Stromal cell of bone marrow (primary cell): ENCODE measurements at regions not wholly inside any gene's neighbourhood (a gene's known extent, or its start where the extent isn't known, plus 50 kb on each side); places are given as distances from the start of the nearest gene placed in this dataset.

Experiments
- DNase-seq: peaks from one replicate; pipeline ENCODE4 v3.0.0-alpha.2; 2012; ENCODE audit warnings: low read depth

DNA sequence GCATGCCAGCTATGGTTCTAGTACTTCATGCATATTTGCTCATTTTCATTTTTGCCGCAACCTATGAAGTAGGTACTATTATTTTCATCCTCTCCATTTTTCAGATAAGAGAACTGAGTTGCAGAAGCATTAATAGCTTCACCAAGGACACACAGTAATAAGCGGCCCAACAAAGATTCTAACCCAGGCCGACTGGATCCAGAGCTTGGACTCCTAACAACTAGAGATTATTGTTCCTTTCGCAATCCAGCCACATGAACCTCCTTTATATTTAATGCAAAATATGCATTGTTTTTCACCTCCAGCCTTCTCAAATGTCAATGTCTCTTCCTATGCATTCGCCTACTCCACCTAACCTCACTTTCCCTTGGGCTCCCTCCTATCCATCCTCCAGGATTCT lies 148.3 kb downstream of the CCDC34 start:
- DNase-seq = no peak

DNA sequence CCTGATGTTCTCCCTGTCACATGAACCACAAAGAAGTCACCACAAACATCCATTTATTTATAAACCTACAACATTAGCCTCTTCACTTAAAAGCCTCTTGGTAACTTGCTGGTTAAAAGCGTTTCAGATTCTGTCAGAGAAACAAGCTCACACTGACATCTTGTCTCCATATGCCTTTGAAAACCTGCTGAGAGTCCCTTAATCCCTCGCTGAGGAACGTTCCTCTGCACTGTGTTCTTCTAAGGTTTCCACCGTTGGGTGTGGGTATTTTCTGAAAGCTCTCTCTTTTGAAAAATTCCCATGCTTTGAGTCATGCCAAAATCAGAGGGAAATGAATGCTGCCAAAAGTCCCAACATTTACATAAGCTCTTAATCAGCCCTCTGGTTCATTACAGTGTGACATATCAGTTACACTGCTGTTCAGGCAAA lies 149.8 kb downstream of the CCDC34 start:
- peak; percentile 88 for DNase-seq

DNA sequence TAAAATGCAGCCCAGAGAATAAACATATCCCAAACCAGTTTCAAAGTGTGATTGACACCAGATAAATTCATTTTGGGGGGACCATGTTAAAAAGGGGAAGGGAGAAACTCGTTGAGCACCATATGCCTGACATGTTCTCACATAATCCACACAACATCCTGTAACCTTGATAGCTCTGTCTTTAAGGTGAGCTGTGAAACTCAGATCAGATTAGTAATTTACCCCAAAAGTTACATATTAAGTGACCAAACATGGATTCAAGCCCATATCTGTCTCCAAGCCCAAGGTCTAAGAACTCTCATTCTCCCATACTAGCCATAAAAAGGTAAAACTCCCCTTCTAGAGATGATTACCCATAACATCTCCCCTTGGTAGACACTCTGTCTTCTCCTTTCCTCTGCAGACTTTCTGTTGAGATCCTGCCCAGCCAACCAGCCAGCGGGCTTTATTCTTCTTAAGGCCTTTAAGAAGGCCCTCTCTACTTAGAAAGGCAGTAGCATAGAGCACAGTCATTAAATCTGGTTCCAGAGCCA lies 150.7 kb downstream of the CCDC34 start:
- DNase-seq = no peak

DNA sequence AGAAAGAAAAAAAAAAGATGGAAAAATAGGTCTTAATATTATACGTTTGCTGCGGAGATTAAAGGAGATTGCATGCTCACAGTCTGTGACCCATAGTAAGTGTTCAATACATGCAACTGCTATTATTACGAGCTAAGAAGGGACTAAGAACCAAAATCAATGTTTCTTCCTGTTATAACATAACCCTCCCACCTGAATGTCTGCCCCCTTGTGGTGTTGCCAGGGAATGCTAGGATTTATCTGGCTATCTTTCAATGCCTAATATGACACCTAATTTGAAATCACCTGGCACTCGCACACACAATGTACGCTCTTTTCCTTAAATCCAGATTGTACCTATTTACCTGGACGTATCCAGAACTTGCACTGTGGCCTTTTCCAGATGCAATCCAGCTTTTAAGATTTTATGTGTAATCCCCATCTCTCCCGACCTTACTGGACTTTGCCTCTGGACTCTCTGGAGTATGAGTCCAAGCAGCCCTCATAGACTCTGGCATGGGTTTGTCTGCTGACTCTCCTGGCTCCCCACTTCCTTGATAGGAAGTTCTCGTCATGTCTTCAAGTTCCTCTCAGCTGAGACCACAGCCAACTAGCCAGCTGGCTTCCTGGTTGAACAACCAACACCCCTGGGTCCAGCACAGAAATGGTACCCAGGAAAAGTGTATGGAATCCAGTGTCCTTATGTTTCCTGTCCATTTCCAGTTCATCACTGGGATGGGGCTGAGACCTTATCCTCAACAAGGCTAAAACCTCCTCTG lies 151.5 kb downstream of the CCDC34 start:
- DNase-seq = no peak

DNA sequence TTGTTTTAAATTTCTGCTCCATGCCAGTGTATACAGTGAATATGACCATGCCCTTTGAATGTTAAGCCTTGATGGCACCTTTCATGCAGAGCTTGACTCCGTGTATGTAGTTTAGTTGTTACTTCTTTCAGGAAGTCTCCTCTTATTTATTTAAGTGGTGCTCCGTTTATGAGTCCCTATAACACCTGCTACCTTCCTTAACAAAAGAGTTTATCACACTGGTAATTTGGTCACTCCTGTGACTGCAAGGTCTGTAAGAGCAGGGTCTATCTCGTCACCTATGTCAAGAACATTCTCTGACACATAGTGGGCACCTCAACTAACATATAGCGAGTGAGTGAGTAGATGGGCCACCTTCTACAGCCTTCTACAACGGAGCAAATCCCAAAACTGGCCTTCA lies 152.5 kb downstream of the CCDC34 start:
- no peak for DNase-seq

DNA sequence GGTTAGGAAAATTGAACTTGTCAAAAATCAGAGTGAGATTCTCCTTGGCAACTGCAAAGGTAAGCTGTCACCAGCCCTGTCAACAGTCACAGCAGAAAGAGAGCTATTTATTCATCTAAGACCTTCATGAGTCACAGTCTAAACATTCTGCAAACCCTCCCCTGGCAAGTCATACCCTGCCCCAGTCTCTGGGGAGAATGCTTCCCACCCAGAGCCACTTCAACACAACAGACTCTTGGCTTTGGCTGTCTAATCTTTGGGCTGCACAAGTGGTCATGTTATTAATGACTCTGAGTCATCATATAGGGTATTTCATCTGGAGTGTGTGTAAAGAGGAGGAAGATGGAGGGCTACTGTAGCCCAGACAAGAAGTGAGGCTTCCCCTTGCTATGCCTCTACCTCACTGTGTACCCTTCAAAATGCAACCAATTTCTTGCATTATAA lies 153.4 kb downstream of the CCDC34 start:
- DNase-seq = peak; percentile 90

DNA sequence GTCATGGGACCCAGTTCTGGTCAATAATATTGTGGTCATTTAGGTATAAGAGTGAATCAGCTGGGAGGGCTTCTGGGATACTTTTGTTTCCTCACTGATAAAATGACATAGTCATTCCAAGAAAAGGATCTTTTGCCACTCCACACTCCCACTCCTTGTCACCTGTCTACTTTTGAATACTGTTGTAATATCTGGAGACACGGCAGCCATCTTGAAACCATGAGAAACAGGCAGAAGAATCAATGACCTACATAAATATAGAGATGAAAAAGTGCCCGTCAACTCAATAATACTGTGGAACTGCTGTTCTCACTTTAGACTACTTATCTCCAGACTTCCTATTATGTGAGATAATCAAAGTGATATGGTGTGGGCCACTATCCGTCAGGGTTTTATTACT lies 154.2 kb downstream of the CCDC34 start:
- no peak for DNase-seq

DNA sequence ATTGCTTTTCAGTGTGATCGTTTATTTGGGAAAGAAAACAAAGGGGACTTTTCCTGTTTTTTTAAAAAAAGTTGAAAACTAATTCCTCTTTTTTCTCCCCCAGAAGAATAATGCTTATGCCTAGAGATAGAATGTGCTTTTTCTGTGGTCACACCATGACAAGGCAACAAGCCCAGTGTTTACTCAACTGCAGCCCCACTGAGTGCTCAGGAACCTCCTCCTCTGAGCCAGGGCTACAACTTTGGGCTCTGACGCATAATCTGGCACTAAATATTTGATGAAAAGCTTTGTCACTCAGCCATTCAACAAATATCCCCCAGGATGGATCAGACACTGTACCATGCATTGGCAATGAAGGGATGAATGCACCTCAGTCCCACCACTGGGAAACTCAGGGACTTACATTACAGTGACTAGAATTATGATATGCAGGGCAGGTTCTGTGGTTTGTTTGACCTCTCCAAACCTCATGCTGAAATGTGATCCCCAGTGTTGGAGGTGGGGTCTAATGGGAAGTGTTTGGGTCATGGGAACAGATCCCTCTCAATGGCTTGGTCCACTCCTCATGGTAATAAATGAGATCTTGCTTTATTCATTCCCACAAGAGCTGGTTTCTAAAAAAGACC lies 155.9 kb downstream of the CCDC34 start:
- DNase-seq = peak; percentile 17

DNA sequence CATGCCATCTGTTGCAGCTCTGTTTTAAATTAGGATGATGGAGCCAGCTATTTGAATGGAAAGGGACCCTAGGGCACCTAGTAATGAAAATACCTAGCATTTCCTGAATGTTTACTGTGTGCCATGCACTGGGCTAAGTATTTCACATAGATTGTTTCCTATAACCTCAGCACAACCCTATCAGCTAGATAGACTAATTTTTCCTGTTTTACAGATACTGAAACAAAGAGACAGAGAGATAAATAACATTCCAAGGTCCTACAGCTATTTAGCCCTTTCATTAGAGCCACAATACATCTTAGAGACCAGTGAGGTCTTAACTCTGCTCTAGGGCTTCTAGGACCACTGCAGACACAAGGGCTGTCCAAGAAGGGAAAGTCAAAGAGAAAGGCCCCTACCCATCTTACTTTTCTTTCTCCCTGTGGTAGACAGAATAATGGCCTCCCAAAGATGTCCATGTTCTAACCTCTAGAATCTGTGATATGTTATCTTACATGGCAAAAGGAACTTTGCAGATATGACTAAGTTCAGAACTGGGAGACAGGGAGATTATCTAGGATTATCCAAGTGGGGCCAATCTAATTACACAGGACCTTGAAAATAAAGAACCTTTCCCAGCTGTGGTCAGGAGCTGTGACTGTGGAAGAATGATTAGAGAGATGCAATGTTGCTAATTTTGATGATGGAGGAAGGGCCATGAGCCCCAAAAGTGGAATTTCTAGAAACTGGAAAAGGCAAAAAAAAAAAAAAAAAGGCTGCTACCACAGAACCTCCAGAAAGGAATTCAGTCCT lies 157.0 kb downstream of the CCDC34 start:
- no peak for DNase-seq

DNA sequence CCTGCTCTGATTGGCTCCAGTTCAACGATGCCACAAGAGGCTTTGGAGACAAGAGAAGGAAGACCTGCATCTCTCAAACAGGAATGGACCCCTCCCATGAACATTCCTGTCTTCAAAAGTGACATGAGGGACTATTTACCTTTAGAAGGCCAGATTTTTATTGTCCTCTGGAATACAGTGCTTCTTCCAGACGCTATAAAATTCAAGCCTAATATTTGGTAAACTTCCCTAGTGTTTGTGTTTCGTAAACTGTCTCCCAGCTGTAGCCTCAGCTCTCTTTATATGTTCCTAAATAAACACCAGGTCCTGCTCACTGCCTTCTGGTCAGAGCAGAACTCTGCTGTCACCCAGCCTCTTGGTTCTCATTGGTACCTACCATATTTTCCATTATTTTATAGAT lies 157.8 kb downstream of the CCDC34 start:
- no peak for DNase-seq

DNA sequence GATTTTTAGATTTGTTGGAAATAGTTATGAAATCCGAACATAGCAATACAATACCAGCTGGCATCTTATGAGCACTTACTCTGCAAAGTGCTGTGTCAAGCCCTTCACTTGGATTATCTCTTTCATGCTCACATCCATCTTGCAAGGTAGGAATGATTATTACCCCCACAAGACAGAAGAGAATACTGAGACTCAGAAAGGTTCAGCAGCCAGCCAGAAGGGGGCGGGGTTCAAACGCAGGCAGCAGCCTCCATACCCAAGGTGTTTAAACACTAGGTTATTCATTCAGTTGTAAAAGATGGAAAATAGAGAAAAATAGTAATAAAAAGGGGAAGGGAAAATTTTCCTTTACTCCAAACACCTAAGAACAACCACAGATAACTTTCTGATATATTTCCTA lies 158.5 kb downstream of the CCDC34 start:
- no peak for DNase-seq

DNA sequence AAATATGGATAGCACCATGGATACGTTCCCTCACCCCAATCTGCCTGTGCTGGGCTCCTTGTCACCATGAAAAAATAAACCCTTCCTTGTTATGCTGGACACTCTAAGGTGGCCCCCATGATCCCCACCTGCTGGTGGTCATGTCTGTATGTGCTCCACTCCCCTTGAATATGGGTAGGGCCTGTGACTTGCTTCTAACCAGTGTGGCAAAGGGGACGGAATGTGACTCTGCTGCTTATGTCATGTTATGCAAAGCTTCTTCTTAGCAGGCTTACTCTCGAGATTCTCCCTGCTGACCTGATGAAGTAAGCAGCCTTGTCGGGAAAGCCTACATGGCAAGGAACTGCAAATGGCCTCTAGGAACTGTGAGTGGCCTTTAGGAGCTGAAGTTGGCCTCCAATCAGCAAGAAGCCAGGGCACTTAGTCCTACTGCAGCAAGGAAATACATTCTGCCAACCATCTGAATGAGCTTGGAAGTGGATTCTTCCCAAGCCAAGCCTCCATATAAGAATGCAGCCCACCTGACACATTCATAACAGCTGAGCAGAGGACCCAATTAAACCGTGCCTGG lies 159.9 kb downstream of the CCDC34 start:
- no peak for DNase-seq

DNA sequence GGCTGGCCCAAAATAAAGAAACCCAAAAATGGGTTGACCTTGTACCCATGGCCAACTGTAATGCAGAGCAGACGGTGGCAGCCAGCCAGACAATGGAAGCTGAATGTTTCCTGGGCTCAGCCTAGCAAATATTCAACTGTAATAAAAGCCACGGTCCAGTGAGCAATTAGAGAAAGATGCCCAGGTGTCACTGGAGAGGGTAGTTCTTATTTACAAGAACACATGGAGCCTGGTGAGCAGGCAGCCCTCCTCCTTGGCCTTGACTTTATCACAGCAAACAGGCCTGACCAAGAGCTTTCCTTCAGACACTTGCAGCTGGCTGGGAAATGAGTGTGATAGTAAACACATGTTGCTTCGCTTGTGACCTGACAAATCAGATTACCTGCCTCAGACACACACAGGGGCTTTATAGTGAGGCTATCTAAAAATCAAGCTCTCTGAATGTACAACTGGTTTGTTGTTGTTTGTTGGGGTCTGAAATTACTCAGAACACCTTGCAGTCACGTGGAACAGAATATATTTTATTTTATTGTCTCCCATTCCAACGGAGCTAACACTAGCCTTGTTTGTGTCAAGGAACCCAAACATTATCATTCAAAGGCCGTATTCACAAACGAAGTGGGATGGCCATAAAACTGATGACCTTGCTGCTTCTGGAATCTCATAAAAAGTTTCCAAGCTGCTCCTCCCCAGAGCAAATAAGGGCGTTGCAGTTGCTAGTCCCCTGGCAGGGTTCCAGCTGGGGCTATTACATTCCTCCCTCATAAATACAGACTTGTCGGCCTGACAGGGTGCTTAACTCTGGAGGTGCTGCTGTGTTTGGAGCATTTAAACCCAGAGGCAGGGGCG lies 161.1 kb downstream of the BBOX1 start:
- DNase-seq = peak; percentile 56

DNA sequence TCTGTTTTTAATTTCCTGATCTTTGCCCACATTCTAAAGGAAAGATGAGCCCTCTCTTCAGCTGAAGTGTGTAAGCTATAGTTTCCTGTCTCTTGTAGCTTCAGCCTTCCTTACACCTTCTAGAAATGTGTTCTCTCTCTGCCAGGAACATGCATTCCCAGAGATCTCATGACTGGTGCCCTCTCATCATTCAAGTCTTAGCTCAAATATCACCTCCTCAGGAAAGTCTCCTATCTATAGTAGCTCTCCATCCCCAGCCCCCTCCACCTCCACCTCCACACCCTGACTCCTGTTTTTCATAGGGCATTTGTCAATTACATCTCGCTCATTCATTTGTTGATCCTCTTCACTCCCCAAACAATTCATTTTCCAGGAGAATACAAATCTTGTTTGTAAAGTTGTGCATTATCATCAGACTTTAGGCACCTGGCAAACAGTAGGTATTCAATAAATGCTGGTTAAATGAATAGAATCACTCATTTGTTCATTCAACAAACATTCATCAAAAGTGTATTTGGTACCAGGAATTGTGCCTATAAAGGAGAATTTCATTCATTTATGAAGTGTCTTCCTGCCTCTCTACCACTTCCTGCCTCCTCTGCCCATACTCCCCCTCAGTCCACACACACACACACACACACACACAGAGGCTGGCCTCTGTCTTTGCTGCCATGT lies 160.3 kb downstream of the BBOX1 start:
- no peak for DNase-seq

DNA sequence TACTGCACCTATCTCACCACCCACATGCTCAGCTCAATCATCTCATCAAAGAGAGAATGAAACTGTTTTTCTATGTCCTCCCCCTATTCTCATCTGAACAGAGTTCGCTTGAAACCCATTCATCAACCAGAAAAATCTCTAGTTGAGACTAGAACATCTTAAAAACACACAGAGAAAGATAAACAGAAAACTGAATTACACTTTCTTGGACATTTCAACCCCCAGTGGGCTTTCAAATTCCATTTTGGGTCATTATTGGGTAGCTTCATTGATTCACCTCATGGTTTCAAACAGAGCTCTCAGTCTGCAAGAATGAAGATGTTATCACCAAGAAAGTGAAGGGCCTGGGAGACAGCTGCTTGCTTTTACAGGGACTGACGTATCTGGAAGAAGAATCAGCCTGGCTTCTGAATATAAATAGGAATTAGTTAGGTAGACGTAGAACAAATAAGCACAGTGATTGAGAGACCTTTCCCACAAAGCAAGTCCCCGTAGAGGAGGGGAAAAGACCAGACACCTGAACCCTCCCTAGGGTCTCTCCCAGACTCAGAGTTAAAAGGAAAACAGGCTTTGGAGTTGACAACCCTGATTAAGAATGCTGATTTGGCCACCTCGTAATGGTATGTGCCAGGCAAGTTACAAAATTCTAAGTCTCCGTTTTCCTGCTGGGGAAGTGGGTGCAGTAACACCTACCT lies 155.7 kb downstream of the BBOX1 start:
- DNase-seq = no peak

DNA sequence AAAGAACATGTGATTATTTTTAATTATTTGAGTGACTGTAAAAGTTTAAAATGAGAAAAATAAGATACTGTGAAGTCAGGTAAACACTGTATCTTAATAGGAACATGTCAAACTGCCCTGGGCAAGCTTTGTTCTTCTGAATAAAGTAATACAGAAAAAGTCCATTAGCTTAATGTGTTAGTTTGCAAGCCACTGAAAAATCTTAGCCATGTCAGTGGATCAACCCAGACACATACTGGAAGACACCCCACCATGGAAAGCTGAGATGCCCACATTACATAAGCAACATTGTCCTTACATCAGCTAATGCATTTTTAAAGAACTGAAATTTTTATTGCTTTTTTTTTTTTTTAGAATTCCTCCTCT lies 155.2 kb downstream of the BBOX1 start:
- no peak for DNase-seq

DNA sequence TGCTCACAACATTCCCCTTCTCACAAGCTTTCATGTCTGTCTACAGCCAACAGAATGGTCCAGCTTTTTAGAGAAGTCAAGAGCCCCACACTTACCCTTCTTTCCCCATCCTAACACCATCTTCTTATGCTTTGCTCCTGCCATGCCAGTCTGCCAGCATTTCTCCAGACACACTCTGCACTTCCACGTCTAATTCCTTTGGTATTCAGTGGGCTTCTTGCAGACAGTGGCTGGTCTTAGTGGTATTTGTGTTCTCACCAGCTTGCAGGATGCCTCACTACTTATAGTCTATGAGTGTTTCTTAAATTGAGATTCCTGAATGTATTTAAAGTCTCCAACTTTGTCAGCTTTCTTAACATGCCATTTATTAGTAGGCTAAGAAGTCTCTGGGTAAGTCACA lies 154.4 kb downstream of the BBOX1 start:
- no peak for DNase-seq

DNA sequence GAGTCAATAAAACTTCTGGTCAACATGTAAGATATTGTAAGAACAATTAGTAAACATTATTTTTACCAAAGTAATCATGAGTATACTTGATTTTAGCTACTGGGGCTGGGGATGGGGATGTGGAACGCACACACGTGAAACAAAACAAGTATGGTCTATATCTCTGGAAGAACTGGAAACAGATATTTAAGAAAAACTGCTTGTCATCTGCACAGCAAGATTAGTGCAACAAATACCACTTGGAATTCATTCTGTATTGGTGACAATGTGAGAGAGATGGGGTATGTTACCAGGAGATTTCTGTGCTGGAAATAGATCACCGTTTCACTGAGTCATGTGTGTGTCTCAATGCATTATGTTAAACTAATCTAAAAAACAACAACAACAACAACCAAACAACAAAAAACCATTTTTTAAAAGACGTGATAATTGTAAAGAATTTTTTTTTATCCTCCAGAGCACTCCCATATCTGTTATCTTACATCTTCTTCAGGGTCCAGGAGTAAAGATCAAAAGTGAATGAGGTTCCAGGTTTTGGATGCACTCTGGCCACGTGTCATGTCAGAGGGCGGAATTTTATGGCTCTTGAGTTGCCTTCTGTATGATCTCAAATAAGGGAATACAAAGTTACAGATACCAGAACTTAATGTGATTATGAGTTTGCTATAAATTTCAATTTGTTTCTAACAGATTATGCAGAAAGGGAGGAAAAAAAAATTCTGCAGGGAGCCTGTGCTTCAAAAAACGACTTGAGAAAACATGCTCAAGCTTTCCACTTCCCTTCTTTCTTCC lies 153.0 kb downstream of the BBOX1 start:
- DNase-seq = no peak

DNA sequence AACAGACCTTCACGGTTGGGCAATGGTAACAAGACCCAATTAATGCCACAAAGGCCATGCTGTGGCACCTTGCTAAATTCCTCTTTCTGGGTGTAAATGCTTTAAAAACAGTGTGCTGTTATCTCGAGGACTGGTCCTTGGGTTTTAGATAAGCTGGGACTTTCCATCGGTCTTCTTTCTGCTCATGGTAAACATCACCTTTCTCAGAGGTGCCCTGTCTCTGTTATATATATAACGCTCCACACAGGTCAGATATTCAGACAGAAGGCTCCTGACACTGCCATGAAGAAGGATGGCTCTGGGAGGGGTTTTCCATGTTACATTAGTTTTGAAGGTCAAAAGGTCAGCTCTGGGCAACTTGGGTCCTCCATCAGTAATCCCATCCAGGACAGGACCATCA lies 151.6 kb downstream of the BBOX1 start:
- no peak for DNase-seq

DNA sequence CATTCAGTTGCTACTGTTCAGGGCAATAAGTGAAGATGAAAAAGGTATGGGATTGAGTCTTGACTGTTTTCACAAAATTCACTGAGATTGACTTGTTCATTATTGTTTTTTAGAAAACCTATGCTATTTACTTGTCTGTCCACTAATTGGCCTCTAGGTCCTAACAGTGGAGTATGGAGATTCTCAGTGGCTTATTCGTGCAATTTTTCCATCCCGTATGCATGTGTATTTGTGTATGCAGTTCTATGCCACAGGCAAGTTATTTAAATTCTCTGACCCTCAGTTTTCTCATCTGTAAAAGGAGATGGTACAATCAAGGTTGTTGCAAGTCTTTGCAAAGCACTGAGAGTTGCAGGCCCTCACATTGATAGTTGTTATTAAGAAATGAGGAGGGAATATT lies 151.0 kb downstream of the BBOX1 start:
- DNase-seq = no peak
